ENCODE measurements at regions not wholly inside any gene's neighbourhood (a gene's known extent, or its start where the extent isn't known, plus 50 kb on each side); places are given as distances from the start of the nearest gene placed in this dataset.

GRCh38 chr4:13990596-13991589 lies 363.4 kb upstream of the BOD1L1 start:
- no peak for TF ChIP-seq CTCF (conservative IDR thresholded peaks at IDR 0.05; ENCODE audit: low read depth, low read length)
- no peak for TF ChIP-seq EZH2phosphoT487 (IDR thresholded peaks at IDR 0.05; ENCODE audit: borderline replicate concordance, low read length)
- TF ChIP-seq EZH2 (IDR thresholded peaks at IDR 0.05; ENCODE audit: low read length, unreplicated experiment): no peak
- H2AFZ ChIP-seq (ENCODE audit: low read length): no peak overlapping the region
- no peaks in the 10 kb centered on the region for H3K9me3 ChIP-seq (ENCODE audit: low read length)
- no peaks in the 10 kb centered on the region for H3F3A ChIP-seq (ENCODE audit: low read length, unreplicated experiment)
- DNase-seq (no peak), ATAC-seq (no peak)
- H4K20me1 ChIP-seq (ENCODE audit: low read length): no peaks in the 10 kb centered on the region
- POLR2A ChIA-PET (ENCODE audit: unreplicated experiment): no interaction called here
- no peaks in the 10 kb centered on the region for H3K27me3 ChIP-seq (ENCODE audit: low read length)
- BruUV-seq (replicated peaks): no TSS peak
- CTCF ChIA-PET: no interaction called here
- H3K36me3 ChIP-seq (ENCODE audit: low read depth, low read length): no peaks in the 10 kb centered on the region
- no peaks in the 10 kb centered on the region for H3K79me2 ChIP-seq (ENCODE audit: low read length)
- H3K4me2 ChIP-seq (ENCODE audit: low read length): no peak overlapping the region
- H3K9me2 ChIP-seq (replicated peaks; ENCODE audit: low read length): no peaks in the 10 kb centered on the region
- H3K4me3 ChIP-seq (ENCODE audit: low read length): no peak overlapping the region
- intact Hi-C loops (cut with micrococcal nuclease): no loop called here
- H3K9ac ChIP-seq (ENCODE audit: low read length): no peak overlapping the region
- H3K27ac ChIP-seq (ENCODE audit: low read length): no peak overlapping the region
- H3K4me1 ChIP-seq (ENCODE audit: insufficient read depth, low read length): no peaks in the 10 kb centered on the region

DNA sequence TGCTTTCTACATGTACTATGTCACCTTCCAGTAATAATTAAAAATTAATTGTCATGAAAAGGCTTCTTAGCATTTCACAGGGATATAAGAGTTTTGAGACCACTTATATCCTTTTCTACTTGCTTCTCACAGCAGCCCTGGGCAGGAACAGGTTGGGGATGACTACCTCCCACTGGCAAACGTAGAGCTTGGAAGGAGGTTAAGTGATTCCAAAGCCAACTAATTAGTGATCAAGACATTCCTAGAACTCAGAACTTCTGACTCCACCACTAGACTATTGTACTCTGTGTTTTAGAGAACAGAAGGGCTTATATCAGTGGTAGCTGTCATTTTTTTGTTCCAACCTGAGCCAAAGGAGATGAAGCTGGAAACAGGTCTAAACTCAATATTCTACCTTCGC lies 364.5 kb upstream of the BOD1L1 start:
- H3K9me3 ChIP-seq (ENCODE audit: low read length): no peaks in the 10 kb centered on the region
- TF ChIP-seq EZH2phosphoT487 (IDR thresholded peaks at IDR 0.05; ENCODE audit: borderline replicate concordance, low read length) (no peak), CTCF (conservative IDR thresholded peaks at IDR 0.05; ENCODE audit: low read depth, low read length) (no peak), EZH2 (IDR thresholded peaks at IDR 0.05; ENCODE audit: low read length, unreplicated experiment) (no peak)
- H3K79me2 ChIP-seq (ENCODE audit: low read length): no peaks in the 10 kb centered on the region
- H3K27me3 ChIP-seq (ENCODE audit: low read length): no peaks in the 10 kb centered on the region
- no peak overlapping the region for H3K4me3 ChIP-seq (ENCODE audit: low read length)
- H2AFZ ChIP-seq (ENCODE audit: low read length): no peak overlapping the region
- no peak overlapping the region for H3K9ac ChIP-seq (ENCODE audit: low read length)
- H3K4me2 ChIP-seq (ENCODE audit: low read length): no peak overlapping the region
- CTCF ChIA-PET: no interaction called here
- H3K36me3 ChIP-seq (ENCODE audit: low read depth, low read length): no peaks in the 10 kb centered on the region
- H3K27ac ChIP-seq (ENCODE audit: low read length): no peak overlapping the region
- no peaks in the 10 kb centered on the region for H3K4me1 ChIP-seq (ENCODE audit: insufficient read depth, low read length)
- POLR2A ChIA-PET (ENCODE audit: unreplicated experiment): no interaction called here
- ATAC-seq: no peak
- no TSS peak for BruUV-seq (replicated peaks)
- H3K9me2 ChIP-seq (replicated peaks; ENCODE audit: low read length): no peaks in the 10 kb centered on the region
- no peaks in the 10 kb centered on the region for H4K20me1 ChIP-seq (ENCODE audit: low read length)
- H3F3A ChIP-seq (ENCODE audit: low read length, unreplicated experiment): no peaks in the 10 kb centered on the region
- DNase-seq: no peak
- intact Hi-C loops (cut with micrococcal nuclease): no loop called here

DNA sequence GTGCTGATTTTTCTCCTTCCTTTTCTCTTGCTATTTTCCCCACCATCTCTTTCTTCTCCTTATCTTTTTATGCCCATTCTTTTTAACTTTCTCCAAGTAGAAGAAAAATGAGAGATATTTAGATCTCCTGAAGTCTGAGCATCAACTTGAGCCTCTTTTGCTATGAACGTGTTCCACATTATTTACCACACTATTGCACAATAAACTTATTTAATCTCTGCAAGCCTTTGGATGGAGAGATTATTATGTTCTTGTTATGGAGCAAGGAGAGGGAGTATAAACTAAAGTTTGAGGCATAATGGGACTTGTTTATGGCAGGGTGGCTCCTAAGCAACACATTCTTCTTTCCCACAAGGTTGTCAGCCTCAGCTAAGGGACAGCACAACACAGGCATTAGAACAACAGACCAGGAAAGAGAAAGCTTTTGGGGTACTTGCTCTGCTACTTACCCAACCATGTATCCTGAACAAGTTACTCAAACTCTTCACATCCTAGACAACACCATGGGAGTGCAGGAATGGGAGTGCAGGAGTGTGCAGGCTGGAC lies 365.5 kb upstream of the BOD1L1 start:
- intact Hi-C loops (cut with micrococcal nuclease): no loop called here
- H3K36me3 ChIP-seq (ENCODE audit: low read depth, low read length): no peaks in the 10 kb centered on the region
- TF ChIP-seq CTCF (conservative IDR thresholded peaks at IDR 0.05; ENCODE audit: low read depth, low read length) (no peak), EZH2 (IDR thresholded peaks at IDR 0.05; ENCODE audit: low read length, unreplicated experiment) (no peak), EZH2phosphoT487 (IDR thresholded peaks at IDR 0.05; ENCODE audit: borderline replicate concordance, low read length) (no peak)
- no peaks in the 10 kb centered on the region for H4K20me1 ChIP-seq (ENCODE audit: low read length)
- no peaks in the 10 kb centered on the region for H3F3A ChIP-seq (ENCODE audit: low read length, unreplicated experiment)
- H3K9ac ChIP-seq (ENCODE audit: low read length): no peak overlapping the region
- no peaks in the 10 kb centered on the region for H3K9me3 ChIP-seq (ENCODE audit: low read length)
- CTCF ChIA-PET: no interaction called here
- H3K9me2 ChIP-seq (replicated peaks; ENCODE audit: low read length): no peaks in the 10 kb centered on the region
- no peak for ATAC-seq
- no TSS peak for BruUV-seq (replicated peaks)
- POLR2A ChIA-PET (ENCODE audit: unreplicated experiment): interaction anchor here (0.7 kb wide), 1 partner anchor 28 kb away, joined by 6 read pairs; no protein-coding TSS in a partner anchor
- no peaks in the 10 kb centered on the region for H3K79me2 ChIP-seq (ENCODE audit: low read length)
- H3K4me1 ChIP-seq (ENCODE audit: insufficient read depth, low read length): no peaks in the 10 kb centered on the region
- no peak overlapping the region for H3K27ac ChIP-seq (ENCODE audit: low read length)
- no peaks in the 10 kb centered on the region for H3K27me3 ChIP-seq (ENCODE audit: low read length)
- H3K4me2 ChIP-seq (ENCODE audit: low read length): no peak overlapping the region
- no peak for DNase-seq
- H2AFZ ChIP-seq (ENCODE audit: low read length): no peak overlapping the region
- no peak overlapping the region for H3K4me3 ChIP-seq (ENCODE audit: low read length)
